ENCODE measurements at regions not wholly inside any gene's neighbourhood (a gene's known extent, or its start where the extent isn't known, plus 50 kb on each side); places are given as distances from the start of the nearest gene placed in this dataset.
"Not testable (repeated sequence)": the region's sequence is repeated elsewhere in the genome, so short reads cannot be mapped to it uniquely, and the experiment has no call there.

GRCh38 chr2:225761396-225761795 lies 361.9 kb downstream of the NYAP2 start:
- 78 to 86% methylated on average over 2 of the region's 2 CpGs for WGBS, 2 donors
- intact Hi-C loops (cut with DNase I): no loop called here
- Histone ChIP-seq H3K9me3 (ENCODE audit: control insufficient read depth, low read length) (no peaks in the 10 kb centered on the region), H3K27me3 (ENCODE audit: control insufficient read depth in 1 of 2, insufficient read depth in 2 of 2, low read length in 1 of 2) (no peaks in the 10 kb centered on the region), H3K36me3 (ENCODE audit: control insufficient read depth in 1 of 2, insufficient read depth in 2 of 2, low read length in 1 of 2) (no peaks in the 10 kb centered on the region), H3K4me3 (ENCODE audit: low read length in 2 of 2) (no peak overlapping the region), H3K4me1 (ENCODE audit: control insufficient read depth in 1 of 2, insufficient read depth in 2 of 2, low read length in 2 of 2) (no peaks in the 10 kb centered on the region), H3K27ac (ENCODE audit: low read depth in 1 of 2, low read length in 2 of 2) (no peak overlapping the region)
- ATAC-seq (ENCODE audit: low FRiP score) (no peak), DNase-seq (no peak)

DNA sequence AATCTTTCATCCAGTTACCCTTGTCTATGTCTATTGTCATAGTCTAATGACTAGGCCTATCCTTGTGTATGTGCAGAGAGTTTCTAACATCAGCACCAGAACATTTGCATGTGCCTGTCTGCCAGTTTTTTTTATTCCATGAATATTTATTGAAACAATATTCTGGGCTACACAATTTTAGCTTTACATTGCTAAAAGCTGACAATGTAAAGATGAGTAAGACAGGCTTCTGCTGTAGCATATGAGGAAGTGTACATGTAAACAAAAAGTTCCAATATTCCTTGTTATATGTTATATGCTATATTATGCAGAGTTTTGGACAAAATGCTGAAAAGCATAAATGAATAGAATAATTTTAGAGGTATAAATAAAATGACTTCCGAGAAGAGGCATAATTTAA lies 357.7 kb downstream of the NYAP2 start:
- no peak overlapping the region for H3K27ac ChIP-seq (ENCODE audit: low read depth in 1 of 2, low read length in 2 of 2)
- no peaks in the 10 kb centered on the region for H3K36me3 ChIP-seq (ENCODE audit: control insufficient read depth in 1 of 2, insufficient read depth in 2 of 2, low read length in 1 of 2)
- DNase-seq (no peak), ATAC-seq (ENCODE audit: low FRiP score) (no peak)
- 93 to 97% methylated on average over 1 of the region's 1 CpG for WGBS, 2 donors
- no peaks in the 10 kb centered on the region for H3K9me3 ChIP-seq (ENCODE audit: control insufficient read depth, low read length)
- H3K4me1 ChIP-seq (ENCODE audit: control insufficient read depth in 1 of 2, insufficient read depth in 2 of 2, low read length in 2 of 2): no peaks in the 10 kb centered on the region
- intact Hi-C loops (cut with DNase I): no loop called here
- no peak overlapping the region for H3K4me3 ChIP-seq (ENCODE audit: low read length in 2 of 2)
- H3K27me3 ChIP-seq (ENCODE audit: control insufficient read depth in 1 of 2, insufficient read depth in 2 of 2, low read length in 1 of 2): no peaks in the 10 kb centered on the region

GRCh38 chr2:225756198-225756597 lies 356.7 kb downstream of the NYAP2 start:
- Histone ChIP-seq H3K4me3 (ENCODE audit: low read length in 2 of 2) (no peak overlapping the region), H3K9me3 (ENCODE audit: control insufficient read depth, low read length) (no peaks in the 10 kb centered on the region), H3K4me1 (ENCODE audit: control insufficient read depth in 1 of 2, insufficient read depth in 2 of 2, low read length in 2 of 2) (no peaks in the 10 kb centered on the region), H3K36me3 (ENCODE audit: control insufficient read depth in 1 of 2, insufficient read depth in 2 of 2, low read length in 1 of 2) (no peaks in the 10 kb centered on the region), H3K27ac (ENCODE audit: low read depth in 1 of 2, low read length in 2 of 2) (no peak overlapping the region), H3K27me3 (ENCODE audit: control insufficient read depth in 1 of 2, insufficient read depth in 2 of 2, low read length in 1 of 2) (no peaks in the 10 kb centered on the region)
- 48 to 56% methylated on average over 4 of the region's 4 CpGs for WGBS, 2 donors
- no peak for ATAC-seq (ENCODE audit: low FRiP score)
- no peak for DNase-seq
- intact Hi-C loops (cut with DNase I): no loop called here

DNA sequence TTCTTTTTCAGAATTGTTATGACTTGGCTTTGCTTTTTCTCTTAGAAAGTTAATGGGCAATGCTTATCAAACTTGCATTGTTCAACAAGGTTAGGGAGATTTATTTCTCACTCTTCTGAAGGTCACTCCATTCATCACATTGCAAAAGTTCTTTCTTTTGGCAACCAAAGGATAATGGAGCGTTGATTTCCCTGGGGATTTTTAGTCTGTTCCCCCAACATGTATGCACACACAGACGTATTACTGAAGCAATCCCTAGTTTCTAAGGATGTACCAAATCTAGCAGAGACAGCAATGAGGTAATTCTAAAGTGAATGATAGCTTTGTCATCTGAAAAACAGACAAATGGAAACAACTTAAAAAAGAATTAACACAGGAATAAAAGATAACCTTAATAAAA lies 349.1 kb downstream of the NYAP2 start:
- Histone ChIP-seq H3K27me3 (ENCODE audit: control insufficient read depth in 1 of 2, insufficient read depth in 2 of 2, low read length in 1 of 2) (no peaks in the 10 kb centered on the region), H3K4me1 (ENCODE audit: control insufficient read depth in 1 of 2, insufficient read depth in 2 of 2, low read length in 2 of 2) (no peaks in the 10 kb centered on the region), H3K36me3 (ENCODE audit: control insufficient read depth in 1 of 2, insufficient read depth in 2 of 2, low read length in 1 of 2) (no peaks in the 10 kb centered on the region), H3K27ac (ENCODE audit: low read depth in 1 of 2, low read length in 2 of 2) (no peak overlapping the region), H3K9me3 (ENCODE audit: control insufficient read depth, low read length) (no peaks in the 10 kb centered on the region), H3K4me3 (ENCODE audit: low read length in 2 of 2) (no peak overlapping the region)
- ATAC-seq (ENCODE audit: low FRiP score) (no peak), DNase-seq (no peak)
- intact Hi-C loops (cut with DNase I): no loop called here
- 36 to 46% methylated on average over 2 of the region's 2 CpGs for WGBS, 2 donors

- intact Hi-C loops (cut with DNase I); DNase-seq: not testable (repeated sequence)
- WGBS, 2 donors: 97 to 98% methylated on average over 26 to 35 of the region's 35 CpGs
Observed at GRCh38 chr2:225743996-225744395, 344.5 kb downstream of the NYAP2 start.

DNA sequence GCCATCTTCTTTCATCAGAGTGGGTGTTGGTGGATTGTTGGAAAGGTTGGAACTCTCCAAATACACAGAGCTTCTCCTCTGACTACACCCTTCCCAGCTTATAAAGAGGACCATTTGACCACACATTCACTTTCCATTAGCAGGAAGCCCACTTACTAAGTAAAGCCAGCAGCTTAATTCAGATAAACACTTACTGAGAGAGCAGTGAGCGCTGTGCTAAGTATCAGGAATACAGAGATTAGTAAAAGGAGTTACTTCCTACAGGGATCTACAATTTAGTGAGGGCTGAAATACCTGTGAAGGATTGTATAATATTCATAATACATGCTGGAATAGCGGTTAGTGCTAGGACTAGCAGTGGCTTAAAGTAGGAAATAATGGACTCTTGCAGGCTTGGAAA lies 343.0 kb downstream of the NYAP2 start:
- intact Hi-C loops (cut with DNase I): no loop called here
- WGBS, 2 donors: 96 to 98% methylated on average over 2 of the region's 2 CpGs
- H3K27ac ChIP-seq (ENCODE audit: low read depth in 1 of 2, low read length in 2 of 2): no peak overlapping the region
- no peaks in the 10 kb centered on the region for H3K27me3 ChIP-seq (ENCODE audit: control insufficient read depth in 1 of 2, insufficient read depth in 2 of 2, low read length in 1 of 2)
- DNase-seq (no peak), ATAC-seq (ENCODE audit: low FRiP score) (no peak)
- no peak overlapping the region for H3K4me3 ChIP-seq (ENCODE audit: low read length in 2 of 2)
- no peaks in the 10 kb centered on the region for H3K9me3 ChIP-seq (ENCODE audit: control insufficient read depth, low read length)
- H3K4me1 ChIP-seq (ENCODE audit: control insufficient read depth in 1 of 2, insufficient read depth in 2 of 2, low read length in 2 of 2): no peaks in the 10 kb centered on the region
- no peaks in the 10 kb centered on the region for H3K36me3 ChIP-seq (ENCODE audit: control insufficient read depth in 1 of 2, insufficient read depth in 2 of 2, low read length in 1 of 2)

More at GRCh38 chr2:225743996-225744395, 344.5 kb downstream of the NYAP2 start:
- not testable (repeated sequence) for H3K27me3 ChIP-seq (ENCODE audit: control insufficient read depth in 1 of 2, insufficient read depth in 2 of 2, low read length in 1 of 2); H3K9me3 ChIP-seq (ENCODE audit: control insufficient read depth, low read length); H3K4me1 ChIP-seq (ENCODE audit: control insufficient read depth in 1 of 2, insufficient read depth in 2 of 2, low read length in 2 of 2); H3K4me3 ChIP-seq (ENCODE audit: low read length in 2 of 2); H3K27ac ChIP-seq (ENCODE audit: low read depth in 1 of 2, low read length in 2 of 2); H3K36me3 ChIP-seq (ENCODE audit: control insufficient read depth in 1 of 2, insufficient read depth in 2 of 2, low read length in 1 of 2); ATAC-seq (ENCODE audit: low FRiP score)

GRCh38 chr2:225740086-225740485 lies 340.6 kb downstream of the NYAP2 start:
- peaks cover 0 to 2% of the 10 kb centered on the region in 2 donors for H3K4me1 ChIP-seq (ENCODE audit: control insufficient read depth in 1 of 2, insufficient read depth in 2 of 2, low read length in 2 of 2)
- no peak overlapping the region for H3K27ac ChIP-seq (ENCODE audit: low read depth in 1 of 2, low read length in 2 of 2)
- H3K4me3 ChIP-seq (ENCODE audit: low read length in 2 of 2): no peak overlapping the region
- no peaks in the 10 kb centered on the region for H3K9me3 ChIP-seq (ENCODE audit: control insufficient read depth, low read length)
- no peak for ATAC-seq (ENCODE audit: low FRiP score)
- no peak for DNase-seq
- intact Hi-C loops (cut with DNase I): no loop called here
- H3K27me3 ChIP-seq (ENCODE audit: control insufficient read depth in 1 of 2, insufficient read depth in 2 of 2, low read length in 1 of 2): no peaks in the 10 kb centered on the region
- no peaks in the 10 kb centered on the region for H3K36me3 ChIP-seq (ENCODE audit: control insufficient read depth in 1 of 2, insufficient read depth in 2 of 2, low read length in 1 of 2)
- 94% methylated on average over 3 of the region's 3 CpGs for WGBS, 2 donors

DNA sequence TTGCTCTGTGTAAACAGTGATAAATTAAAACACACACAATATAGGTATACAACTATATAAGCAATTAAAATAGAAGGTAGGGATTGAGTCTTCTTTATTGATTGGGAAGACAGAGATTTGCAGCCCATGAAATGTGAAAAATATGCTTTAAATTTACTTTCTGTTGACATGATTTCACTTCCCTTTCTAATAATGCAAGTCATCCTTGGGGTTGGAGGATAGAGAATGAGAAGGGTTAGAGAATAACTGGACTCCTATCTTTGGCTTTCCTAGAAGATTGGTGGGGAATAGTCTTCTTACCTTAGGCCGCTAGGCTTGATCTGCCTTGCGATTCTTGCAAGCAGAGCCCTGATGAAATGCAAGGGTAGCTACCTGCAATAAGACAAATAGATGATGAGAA lies 339.8 kb downstream of the NYAP2 start:
- WGBS, 2 donors: 98 to 100% methylated on average over 2 of the region's 2 CpGs
- no peak for ATAC-seq (ENCODE audit: low FRiP score)
- H3K4me3 ChIP-seq (ENCODE audit: low read length in 2 of 2): no peak overlapping the region
- H3K27ac ChIP-seq (ENCODE audit: low read depth in 1 of 2, low read length in 2 of 2): no peak overlapping the region
- no peaks in the 10 kb centered on the region for H3K9me3 ChIP-seq (ENCODE audit: control insufficient read depth, low read length)
- H3K36me3 ChIP-seq (ENCODE audit: control insufficient read depth in 1 of 2, insufficient read depth in 2 of 2, low read length in 1 of 2): no peaks in the 10 kb centered on the region
- H3K4me1 ChIP-seq (ENCODE audit: control insufficient read depth in 1 of 2, insufficient read depth in 2 of 2, low read length in 2 of 2): peaks cover 0 to 2% of the 10 kb centered on the region in 2 donors
- H3K27me3 ChIP-seq (ENCODE audit: control insufficient read depth in 1 of 2, insufficient read depth in 2 of 2, low read length in 1 of 2): no peaks in the 10 kb centered on the region
- intact Hi-C loops (cut with DNase I): no loop called here
- DNase-seq: no peak

GRCh38 chr2:225738735-225739134 lies 339.2 kb downstream of the NYAP2 start:
- intact Hi-C loops (cut with DNase I): no loop called here
- ATAC-seq (ENCODE audit: low FRiP score) (no peak), DNase-seq (no peak)
- H3K27me3 ChIP-seq (ENCODE audit: control insufficient read depth in 1 of 2, insufficient read depth in 2 of 2, low read length in 1 of 2): no peaks in the 10 kb centered on the region
- 96 to 100% methylated on average over 1 of the region's 1 CpG for WGBS, 2 donors
- H3K36me3 ChIP-seq (ENCODE audit: control insufficient read depth in 1 of 2, insufficient read depth in 2 of 2, low read length in 1 of 2): no peaks in the 10 kb centered on the region
- H3K4me3 ChIP-seq (ENCODE audit: low read length in 2 of 2): no peak overlapping the region
- H3K9me3 ChIP-seq (ENCODE audit: control insufficient read depth, low read length): no peaks in the 10 kb centered on the region
- H3K27ac ChIP-seq (ENCODE audit: low read depth in 1 of 2, low read length in 2 of 2): no peak overlapping the region
- H3K4me1 ChIP-seq (ENCODE audit: control insufficient read depth in 1 of 2, insufficient read depth in 2 of 2, low read length in 2 of 2): peaks cover 0 to 2% of the 10 kb centered on the region in 2 donors
